Astrocyte of the spinal cord (primary cell): ENCODE measurements at regions not wholly inside any gene's neighbourhood (a gene's known extent, or its start where the extent isn't known, plus 50 kb on each side); places are given as distances from the start of the nearest gene placed in this dataset.

Experiments
- DNase-seq: peaks from one replicate; pipeline ENCODE4 v3.0.0; 2011; ENCODE audit warnings: low read depth, low spot score
- H3K4me3 ChIP-seq: 2 replicates; pipeline ENCODE4 v1.5.1; 2011; ENCODE audit warnings: low read depth, mild to moderate bottlenecking, low read length, moderate library complexity
- CTCF ChIP-seq: IDR thresholded peaks from 2 replicates; pipeline ENCODE4 v1.5.1; 2012; ENCODE audit warnings: low read depth, mild to moderate bottlenecking, low read length, inconsistent platforms
- in situ Hi-C: cut with HindIII; loops from 2 replicates; pipeline ENCODE4 v1.10.0; 2017; ENCODE audit warnings: low sequenced_read_pairs

- DNase-seq: peak; percentile 66
- no peak overlapping the region for H3K4me3 ChIP-seq
- in situ Hi-C loops: no loop called here
- peak; percentile 85 for TF ChIP-seq CTCF
Measured at GRCh38 chr20:56974499-56975250, 291.8 kb downstream of the BMP7 start.

GRCh38 chr20:56975838-56976237 lies 290.6 kb downstream of the BMP7 start:
- in situ Hi-C loops: no loop called here
- H3K4me3 ChIP-seq: no peak overlapping the region
- TF ChIP-seq CTCF: no peak
- DNase-seq: no peak

GRCh38 chr20:56976336-56976735 lies 290.1 kb downstream of the BMP7 start:
- no peak overlapping the region for H3K4me3 ChIP-seq
- in situ Hi-C loops: no loop called here
- no peak for TF ChIP-seq CTCF
- no peak for DNase-seq

GRCh38 chr20:56978475-56978874 lies 288.0 kb downstream of the BMP7 start:
- H3K4me3 ChIP-seq: no peak overlapping the region
- in situ Hi-C loops: no loop called here
- TF ChIP-seq CTCF: no peak
- DNase-seq: no peak

GRCh38 chr20:56979125-56979524 lies 287.3 kb downstream of the BMP7 start:
- no peak for TF ChIP-seq CTCF
- in situ Hi-C loops: no loop called here
- no peak for DNase-seq
- H3K4me3 ChIP-seq: no peak overlapping the region

GRCh38 chr20:56981301-56981700 lies 285.1 kb downstream of the BMP7 start:
- in situ Hi-C loops: no loop called here
- no peak for TF ChIP-seq CTCF
- no peak for DNase-seq
- H3K4me3 ChIP-seq: no peak overlapping the region
